ENCODE measurements at regions not wholly inside any gene's neighbourhood (a gene's known extent, or its start where the extent isn't known, plus 50 kb on each side); places are given as distances from the start of the nearest gene placed in this dataset.
A peak's percentile ranks its signal among the peaks of the same experiment; 100 is the strongest.

- Mint-ChIP-seq H3K9me3 (ENCODE audit: low read depth) (no peaks in the 10 kb centered on the region), H3K27ac (no peak overlapping the region), H3K4me3 (no peak overlapping the region), H3K27me3 (no peaks in the 10 kb centered on the region), H3K4me1 (no peaks in the 10 kb centered on the region), H3K36me3 (ENCODE audit: low read depth) (no peaks in the 10 kb centered on the region)
- ATAC-seq (no peak), DNase-seq (no peak)
- intact Hi-C loops (cut with DNase I, micrococcal nuclease): no loop called here
- POLR2A ChIA-PET: no interaction called here
- CTCF ChIA-PET: interaction anchor here (0.5 kb wide), 1 partner anchor 177 kb away, joined by 5 read pairs; no protein-coding TSS in a partner anchor
Observed at GRCh38 chr6:169165561-169166300, 87.9 kb downstream of the THBS2 start.

- no peaks in the 10 kb centered on the region for H3K27me3 Mint-ChIP-seq
- H3K27ac Mint-ChIP-seq: no peak overlapping the region
- no peak overlapping the region for H3K4me3 Mint-ChIP-seq
- ChIA-PET CTCF (interaction anchor here (0.6 kb wide), 1 partner anchor 528 kb away, joined by 3 read pairs; no protein-coding TSS in a partner anchor), POLR2A (no interaction called here)
- DNase-seq (no peak), ATAC-seq (no peak)
- intact Hi-C loops (cut with DNase I, micrococcal nuclease): no loop called here
- H3K4me1 Mint-ChIP-seq: no peaks in the 10 kb centered on the region
- H3K36me3 Mint-ChIP-seq (ENCODE audit: low read depth): no peaks in the 10 kb centered on the region
- no peaks in the 10 kb centered on the region for H3K9me3 Mint-ChIP-seq (ENCODE audit: low read depth)
Observed at GRCh38 chr6:169164986-169165385, 88.7 kb downstream of the THBS2 start.

- no peak overlapping the region for H3K27ac Mint-ChIP-seq
- H3K4me3 Mint-ChIP-seq: no peak overlapping the region
- no peak for DNase-seq
- H3K9me3 Mint-ChIP-seq (ENCODE audit: low read depth): no peaks in the 10 kb centered on the region
- CTCF ChIA-PET: interaction anchor here (0.6 kb wide), 1 partner anchor 529 kb away, joined by 3 read pairs; no protein-coding TSS in a partner anchor
- no peaks in the 10 kb centered on the region for H3K36me3 Mint-ChIP-seq (ENCODE audit: low read depth)
- POLR2A ChIA-PET: no interaction called here
- H3K4me1 Mint-ChIP-seq: no peaks in the 10 kb centered on the region
- ATAC-seq: no peak
- intact Hi-C loops (cut with DNase I, micrococcal nuclease): no loop called here
- H3K27me3 Mint-ChIP-seq: no peaks in the 10 kb centered on the region
Observed at GRCh38 chr6:169164451-169164850, 89.2 kb downstream of the THBS2 start.

- H3K4me1 Mint-ChIP-seq: no peaks in the 10 kb centered on the region
- no peaks in the 10 kb centered on the region for H3K27me3 Mint-ChIP-seq
- H3K36me3 Mint-ChIP-seq (ENCODE audit: low read depth): no peaks in the 10 kb centered on the region
- no peaks in the 10 kb centered on the region for H3K9me3 Mint-ChIP-seq (ENCODE audit: low read depth)
- ChIA-PET CTCF (no interaction called here), POLR2A (no interaction called here)
- no peak overlapping the region for H3K4me3 Mint-ChIP-seq
- intact Hi-C loops (cut with DNase I, micrococcal nuclease): no loop called here
- DNase-seq (no peak), ATAC-seq (no peak)
- no peak overlapping the region for H3K27ac Mint-ChIP-seq
Observed at GRCh38 chr6:169163411-169163901, 90.2 kb downstream of the THBS2 start.

GRCh38 chr6:169162752-169163407 is 90.8 kb downstream of the THBS2 start:
- H3K27me3 Mint-ChIP-seq: no peaks in the 10 kb centered on the region
- ChIA-PET CTCF (no interaction called here), POLR2A (no interaction called here)
- peak; percentile 41 for DNase-seq
- H3K9me3 Mint-ChIP-seq (ENCODE audit: low read depth): no peaks in the 10 kb centered on the region
- H3K4me1 Mint-ChIP-seq: no peaks in the 10 kb centered on the region
- intact Hi-C loops (cut with DNase I, micrococcal nuclease): no loop called here
- peak; percentile 83 for ATAC-seq
- no peak overlapping the region for H3K4me3 Mint-ChIP-seq
- no peaks in the 10 kb centered on the region for H3K36me3 Mint-ChIP-seq (ENCODE audit: low read depth)
- H3K27ac Mint-ChIP-seq: no peak overlapping the region

GRCh38 chr6:169162249-169162648 is 91.4 kb downstream of the THBS2 start:
- no peak for ATAC-seq
- Mint-ChIP-seq H3K27me3 (no peaks in the 10 kb centered on the region), H3K9me3 (ENCODE audit: low read depth) (no peaks in the 10 kb centered on the region), H3K27ac (no peak overlapping the region), H3K4me3 (no peak overlapping the region), H3K4me1 (no peaks in the 10 kb centered on the region), H3K36me3 (ENCODE audit: low read depth) (no peaks in the 10 kb centered on the region)
- intact Hi-C loops (cut with DNase I, micrococcal nuclease): no loop called here
- CTCF ChIA-PET: no interaction called here
- DNase-seq: no peak
- POLR2A ChIA-PET: no interaction called here

GRCh38 chr6:169161572-169162167 is 92.0 kb downstream of the THBS2 start:
- Mint-ChIP-seq H3K4me3 (no peak overlapping the region), H3K4me1 (no peaks in the 10 kb centered on the region), H3K27me3 (no peaks in the 10 kb centered on the region), H3K9me3 (ENCODE audit: low read depth) (no peaks in the 10 kb centered on the region), H3K27ac (no peak overlapping the region), H3K36me3 (ENCODE audit: low read depth) (no peaks in the 10 kb centered on the region)
- ChIA-PET POLR2A (no interaction called here), CTCF (no interaction called here)
- no peak for DNase-seq
- intact Hi-C loops (cut with DNase I, micrococcal nuclease): no loop called here
- no peak for ATAC-seq

- Mint-ChIP-seq H3K4me1 (no peaks in the 10 kb centered on the region), H3K36me3 (ENCODE audit: low read depth) (no peaks in the 10 kb centered on the region), H3K9me3 (ENCODE audit: low read depth) (no peaks in the 10 kb centered on the region), H3K27me3 (no peaks in the 10 kb centered on the region), H3K27ac (no peak overlapping the region), H3K4me3 (no peak overlapping the region)
- CTCF ChIA-PET: no interaction called here
- ATAC-seq (no peak), DNase-seq (no peak)
- POLR2A ChIA-PET: no interaction called here
- intact Hi-C loops (cut with DNase I, micrococcal nuclease): no loop called here
Observed at GRCh38 chr6:169160855-169161560, 92.6 kb downstream of the THBS2 start.

GRCh38 chr6:169160091-169160854 is 93.4 kb downstream of the THBS2 start:
- Mint-ChIP-seq H3K27ac (no peak overlapping the region), H3K4me1 (no peaks in the 10 kb centered on the region), H3K36me3 (ENCODE audit: low read depth) (no peaks in the 10 kb centered on the region), H3K4me3 (no peak overlapping the region), H3K9me3 (ENCODE audit: low read depth) (no peaks in the 10 kb centered on the region), H3K27me3 (peaks cover 7% of the 10 kb centered on the region)
- intact Hi-C loops (cut with DNase I, micrococcal nuclease): no loop called here
- ChIA-PET CTCF (no interaction called here), POLR2A (no interaction called here)
- DNase-seq: no peak
- no peak for ATAC-seq

- ChIA-PET CTCF (no interaction called here), POLR2A (no interaction called here)
- no peaks in the 10 kb centered on the region for H3K4me1 Mint-ChIP-seq
- no peak overlapping the region for H3K27ac Mint-ChIP-seq
- DNase-seq: no peak
- no peak for ATAC-seq
- no peaks in the 10 kb centered on the region for H3K9me3 Mint-ChIP-seq (ENCODE audit: low read depth)
- peaks cover 8% of the 10 kb centered on the region for H3K27me3 Mint-ChIP-seq
- no peak overlapping the region for H3K4me3 Mint-ChIP-seq
- H3K36me3 Mint-ChIP-seq (ENCODE audit: low read depth): no peaks in the 10 kb centered on the region
- intact Hi-C loops (cut with DNase I, micrococcal nuclease): no loop called here
Observed at GRCh38 chr6:169159331-169159730, 94.3 kb downstream of the THBS2 start.

GRCh38 chr6:169158691-169159090 is 95.0 kb downstream of the THBS2 start:
- Mint-ChIP-seq H3K27ac (no peak overlapping the region), H3K4me3 (no peak overlapping the region), H3K36me3 (ENCODE audit: low read depth) (no peaks in the 10 kb centered on the region), H3K4me1 (no peaks in the 10 kb centered on the region), H3K27me3 (peaks cover 8% of the 10 kb centered on the region), H3K9me3 (ENCODE audit: low read depth) (no peaks in the 10 kb centered on the region)
- ChIA-PET POLR2A (no interaction called here), CTCF (no interaction called here)
- intact Hi-C loops (cut with DNase I, micrococcal nuclease): no loop called here
- no peak for DNase-seq
- no peak for ATAC-seq

Measured in activated CD4-positive, alpha-beta T cell treated with anti-CD3 and anti-CD28 coated beads for 36 hours (primary cell).